NCI-H510A treated with DMSO at 0.1 percent for 48 hours (cell line): ENCODE measurements at regions not wholly inside any gene's neighbourhood (a gene's known extent, or its start where the extent isn't known, plus 50 kb on each side); places are given as distances from the start of the nearest gene placed in this dataset.
"Not testable (repeated sequence)": the region's sequence is repeated elsewhere in the genome, so short reads cannot be mapped to it uniquely, and the experiment has no call there.

ENCODE experiments used
- DNase-seq: peaks from one replicate; lab custom pipeline; 2025; lab: John Stamatoyannopoulos, UW

- DNase-seq: no peak
These were observed 204.8 kb downstream of the KCNK2 start for GRCh38 chr1:215287362-215287761.

DNA sequence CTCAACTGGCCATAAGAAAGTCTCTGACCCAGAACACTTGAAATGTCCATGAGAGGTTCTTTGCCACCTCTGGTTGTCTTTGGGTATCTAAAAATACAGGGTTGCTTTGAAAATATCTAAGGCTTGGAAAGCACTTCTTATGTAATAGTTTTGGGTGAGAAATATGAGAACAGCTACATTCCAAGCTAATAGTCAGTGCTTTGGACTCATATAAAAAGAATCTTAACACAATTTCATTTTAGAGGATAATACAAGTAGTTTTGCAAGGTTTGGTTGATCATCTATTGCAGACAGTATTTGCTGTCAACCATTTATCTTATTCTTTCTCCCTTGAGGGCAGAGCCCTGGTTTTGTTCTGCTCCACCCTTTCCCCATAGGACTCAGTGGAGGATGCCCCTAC lies 207.5 kb downstream of the KCNK2 start:
- DNase-seq: no peak

GRCh38 chr1:215292932-215293331 lies 210.4 kb downstream of the KCNK2 start:
- DNase-seq: no peak

DNA sequence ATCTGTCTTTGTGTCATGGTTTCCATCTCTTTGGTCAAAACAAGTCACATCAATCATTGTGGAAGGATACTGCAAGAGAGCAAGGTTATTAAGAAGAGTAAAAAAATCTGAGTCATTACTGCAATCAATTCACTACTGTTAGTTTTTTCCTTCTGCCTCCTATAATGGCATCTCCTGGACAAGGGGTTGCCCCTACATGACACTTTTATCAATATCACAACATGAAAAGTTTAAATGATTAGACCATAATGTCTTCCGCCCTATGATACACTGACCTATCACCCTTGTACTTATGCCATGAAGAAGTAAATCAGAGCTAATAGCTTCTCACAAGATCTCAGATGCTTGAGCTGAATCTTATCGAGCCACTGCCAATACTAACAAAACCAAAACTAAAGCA lies 223.9 kb downstream of the KCNK2 start:
- DNase-seq: no peak

DNA sequence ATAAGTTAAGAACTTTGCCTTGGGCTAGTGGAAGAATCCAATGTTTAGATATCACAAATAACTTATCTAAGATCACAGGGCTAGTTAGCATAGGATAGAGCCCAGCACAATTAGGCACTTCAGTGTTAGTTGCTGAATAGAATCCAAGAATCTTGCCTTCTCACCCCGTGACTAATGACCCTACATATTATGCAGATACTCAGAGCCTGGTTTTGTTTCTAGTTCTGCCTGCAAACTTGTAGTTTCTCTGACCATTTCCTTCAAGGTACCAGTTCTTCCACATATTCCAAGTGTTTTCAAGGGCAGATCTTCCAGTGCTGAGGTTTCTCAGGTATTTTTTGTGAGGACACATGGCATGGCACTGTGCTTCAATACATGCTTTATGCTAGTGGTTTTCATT lies 239.3 kb downstream of the KCNK2 start:
- no peak for DNase-seq

DNA sequence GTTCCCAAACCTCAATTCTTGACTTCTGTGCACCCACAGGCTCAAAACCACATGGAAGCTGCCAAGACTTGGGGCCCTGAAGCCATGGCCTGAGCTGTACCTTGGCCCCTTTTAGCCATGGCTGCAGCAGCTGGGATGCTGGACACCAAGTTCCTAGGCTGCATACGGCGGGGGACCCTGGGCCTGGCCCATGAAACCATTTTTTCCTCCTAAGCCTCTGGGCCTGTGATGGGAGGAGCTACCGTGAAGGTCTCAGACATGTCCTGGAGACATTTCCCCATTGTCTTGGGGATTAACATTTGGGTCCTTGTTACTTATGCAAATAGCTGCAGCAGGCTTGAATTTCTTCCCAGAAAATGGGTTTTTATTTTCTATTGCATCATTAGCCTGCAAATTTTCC lies 241.5 kb downstream of the KCNK2 start:
- DNase-seq: not testable (repeated sequence)

- DNase-seq: no peak
These were observed 236.7 kb upstream of the KCTD3 start for GRCh38 chr1:215330426-215330825.

DNA sequence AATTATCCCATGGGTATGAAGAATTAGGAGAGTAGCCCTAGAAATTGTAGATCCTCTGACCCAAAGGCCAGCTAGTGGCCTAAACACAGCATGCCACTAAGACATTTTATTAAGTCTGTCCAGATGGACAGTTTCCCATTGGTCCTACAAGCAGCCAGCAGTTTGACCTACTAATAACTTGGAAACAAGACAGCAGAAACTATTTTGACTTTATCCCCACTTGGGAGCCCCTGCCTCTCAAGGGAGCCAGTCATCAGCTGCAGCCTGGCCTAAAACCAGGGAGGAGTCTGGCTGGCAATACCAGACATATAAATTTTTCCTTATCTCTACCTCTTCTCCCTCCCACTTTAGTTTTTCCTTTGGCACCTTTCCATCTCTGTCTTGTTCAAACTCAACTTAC lies 222.6 kb upstream of the KCTD3 start:
- no peak for DNase-seq

DNA sequence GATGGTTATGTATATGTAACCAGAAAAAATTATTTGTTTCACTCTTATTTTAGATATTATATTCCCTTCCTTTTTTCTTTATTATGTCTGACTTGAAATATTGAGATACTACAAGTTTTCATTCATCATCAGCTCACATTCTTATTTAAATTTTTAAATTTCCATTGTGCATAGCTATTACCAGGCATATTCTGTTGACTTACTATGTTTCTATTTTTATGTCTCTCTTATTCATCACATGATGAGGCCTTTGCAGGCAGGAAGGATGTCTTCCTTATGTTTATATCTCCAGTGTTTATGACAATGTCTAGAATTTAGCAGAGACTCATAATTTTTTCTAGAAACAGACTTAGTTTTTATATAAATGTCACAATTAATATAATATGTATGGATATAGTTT lies 221.9 kb upstream of the KCTD3 start:
- DNase-seq: no peak

GRCh38 chr1:215345766-215346165 lies 221.3 kb upstream of the KCTD3 start:
- no peak for DNase-seq

DNA sequence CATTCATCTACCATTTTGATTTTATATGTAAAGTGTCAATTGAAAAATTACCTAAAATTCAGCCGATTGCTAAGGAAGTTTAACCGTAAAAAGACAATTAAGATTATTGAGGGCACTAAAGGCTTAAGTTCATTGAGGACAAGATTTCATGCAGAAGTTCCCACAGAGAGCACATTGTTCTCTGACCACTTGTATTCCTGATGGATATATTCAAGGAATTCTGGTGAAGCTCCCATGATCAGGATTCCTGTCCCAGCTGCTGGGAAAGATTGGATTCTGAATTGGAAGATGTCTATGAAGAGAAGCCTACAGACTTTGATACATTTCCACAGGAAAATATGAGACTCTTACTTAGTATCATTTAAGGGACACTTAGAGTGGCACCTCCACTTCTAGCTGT lies 209.2 kb upstream of the KCTD3 start:
- DNase-seq: no peak

DNA sequence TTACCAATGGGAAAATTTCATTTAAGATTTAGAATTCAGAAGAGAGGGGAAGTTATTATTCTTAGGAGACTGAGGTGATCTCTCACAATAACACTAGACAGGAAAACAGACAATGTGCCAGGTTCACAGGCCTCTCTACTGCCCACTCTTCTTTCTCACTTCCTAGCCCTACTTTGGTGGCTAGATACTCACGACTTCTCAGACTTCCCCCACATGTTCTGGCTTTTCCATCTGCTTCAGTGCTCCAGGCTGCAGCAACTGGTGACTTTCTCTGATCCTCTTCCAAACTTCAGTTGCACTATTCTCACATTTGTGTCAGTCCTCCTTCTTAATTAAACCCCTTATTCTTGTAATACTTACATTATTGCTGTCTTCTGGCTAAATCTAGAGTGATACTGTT lies 208.7 kb upstream of the KCTD3 start:
- DNase-seq: no peak

GRCh38 chr1:215360031-215360430 lies 207.1 kb upstream of the KCTD3 start:
- DNase-seq: no peak

- no peak for DNase-seq
These were observed 206.3 kb upstream of the KCTD3 start for GRCh38 chr1:215360758-215361157.

GRCh38 chr1:215375381-215375780 lies 191.7 kb upstream of the KCTD3 start:
- DNase-seq: no peak

GRCh38 chr1:215376544-215377264 lies 190.4 kb upstream of the KCTD3 start:
- DNase-seq: no peak

GRCh38 chr1:215377746-215378145 lies 189.4 kb upstream of the KCTD3 start:
- no peak for DNase-seq

GRCh38 chr1:215380566-215380965 lies 186.5 kb upstream of the KCTD3 start:
- no peak for DNase-seq

DNA sequence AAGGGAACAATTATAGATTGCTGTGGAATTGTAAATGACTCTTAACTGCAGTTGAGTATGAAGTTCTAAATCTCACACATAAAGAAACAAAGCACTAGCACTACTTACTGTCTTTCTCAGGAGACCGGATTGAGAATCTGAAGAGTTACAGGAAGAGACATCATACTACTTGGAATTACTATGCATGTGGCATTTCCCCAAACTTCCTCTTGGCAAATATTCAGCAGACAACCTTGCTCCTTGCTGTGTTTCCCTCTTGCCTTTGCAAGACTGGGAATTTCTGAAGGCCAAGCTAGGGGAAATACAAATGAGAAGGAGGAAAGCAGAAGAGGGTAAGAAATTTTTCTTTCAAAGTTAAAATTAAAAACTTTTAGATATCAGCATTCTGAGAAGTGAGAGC lies 173.6 kb upstream of the KCTD3 start:
- no peak for DNase-seq

DNA sequence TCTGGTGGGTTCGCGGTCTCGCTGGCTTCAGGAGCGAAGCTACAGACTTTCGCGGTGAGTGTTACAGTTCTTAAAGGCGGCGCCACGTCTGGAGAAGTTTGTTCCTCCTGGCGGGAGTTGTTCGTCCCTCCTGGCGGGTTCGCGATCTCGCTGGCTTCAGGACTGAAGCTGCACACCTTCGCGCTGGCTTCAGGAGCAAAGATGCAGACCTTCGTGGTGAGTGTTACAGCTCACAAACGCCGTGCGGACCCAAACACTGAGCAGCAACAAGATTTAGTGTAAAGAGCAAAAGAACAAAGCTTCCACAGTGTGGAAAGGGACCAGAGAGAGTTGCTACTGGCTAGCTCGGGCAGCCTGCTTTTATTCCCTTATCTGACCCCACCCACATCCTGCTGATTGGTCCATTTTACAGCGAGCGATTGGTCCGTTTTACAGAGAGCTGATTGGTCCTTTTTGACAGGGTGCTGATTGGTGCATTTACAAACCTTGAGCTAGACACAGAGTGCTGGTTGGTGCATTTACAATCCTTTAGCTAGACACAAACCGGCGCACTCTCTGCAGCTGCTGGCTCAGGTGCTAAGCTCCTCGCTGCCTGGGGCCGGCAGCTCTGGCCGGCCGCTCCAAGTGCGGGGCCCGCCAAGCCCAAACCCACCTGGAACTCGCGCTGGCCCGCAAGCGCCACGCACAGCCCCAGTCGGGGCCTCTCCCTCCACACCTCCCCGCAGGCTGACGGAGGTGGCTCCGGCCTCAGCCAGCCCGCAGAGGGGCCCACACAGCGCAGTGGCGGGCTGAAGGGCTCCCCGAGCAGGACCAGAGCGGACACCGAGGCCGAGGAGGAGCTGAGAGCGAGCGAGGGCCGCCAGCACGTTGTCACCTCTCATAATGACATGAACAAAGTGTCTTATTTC lies 172.8 kb upstream of the KCTD3 start:
- DNase-seq: no peak

GRCh38 chr1:215397106-215397505 lies 170.0 kb upstream of the KCTD3 start:
- no peak for DNase-seq

DNA sequence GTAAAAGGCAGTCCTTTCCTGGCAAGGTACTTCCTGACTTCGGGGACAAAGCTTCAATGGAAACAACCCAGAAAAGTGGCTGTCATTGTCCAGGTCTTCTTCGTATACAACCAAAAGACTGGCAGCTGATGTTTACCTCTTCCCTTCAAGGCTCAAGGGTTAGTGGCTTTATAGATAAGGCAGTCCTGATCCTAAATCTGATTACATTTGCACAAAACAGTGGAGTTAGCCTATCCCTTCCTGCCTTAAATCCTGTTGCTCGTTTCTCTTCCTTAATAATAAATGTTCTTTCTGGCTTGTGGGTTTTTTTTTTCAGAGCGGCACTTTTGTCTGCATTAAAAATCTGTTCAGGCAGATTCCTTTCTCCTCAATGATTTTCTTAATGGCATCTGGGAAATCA lies 169.3 kb upstream of the KCTD3 start:
- no peak for DNase-seq

- no peak for DNase-seq
These were observed 167.3 kb upstream of the KCTD3 start for GRCh38 chr1:215399787-215400186.
